ENCODE measurements at regions not wholly inside any gene's neighbourhood (a gene's known extent, or its start where the extent isn't known, plus 50 kb on each side); places are given as distances from the start of the nearest gene placed in this dataset.

DNA sequence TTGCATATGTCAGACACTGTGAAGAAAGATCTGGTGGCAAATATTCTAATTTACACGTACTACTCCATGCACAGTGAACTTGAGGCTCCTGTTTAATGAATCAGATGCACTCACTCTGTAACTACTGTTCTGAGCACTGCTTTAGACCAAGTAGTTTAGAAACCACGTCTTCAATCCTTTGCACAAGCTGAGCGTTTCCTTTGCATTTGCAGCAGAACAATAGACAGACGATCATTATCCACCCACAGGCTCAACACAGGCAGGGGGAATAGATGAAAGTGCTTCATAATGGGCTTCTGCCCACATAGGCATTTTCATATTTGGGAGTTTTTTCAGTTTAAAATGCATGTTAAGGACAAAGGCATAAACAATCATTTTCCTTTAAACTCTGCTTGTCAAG is 423.3 kb upstream of the ADAMTS16 start:
- TF ChIP-seq POLR2A (IDR thresholded peaks at IDR 0.05) = no peak
- TF ChIP-seq, protein P1, sequence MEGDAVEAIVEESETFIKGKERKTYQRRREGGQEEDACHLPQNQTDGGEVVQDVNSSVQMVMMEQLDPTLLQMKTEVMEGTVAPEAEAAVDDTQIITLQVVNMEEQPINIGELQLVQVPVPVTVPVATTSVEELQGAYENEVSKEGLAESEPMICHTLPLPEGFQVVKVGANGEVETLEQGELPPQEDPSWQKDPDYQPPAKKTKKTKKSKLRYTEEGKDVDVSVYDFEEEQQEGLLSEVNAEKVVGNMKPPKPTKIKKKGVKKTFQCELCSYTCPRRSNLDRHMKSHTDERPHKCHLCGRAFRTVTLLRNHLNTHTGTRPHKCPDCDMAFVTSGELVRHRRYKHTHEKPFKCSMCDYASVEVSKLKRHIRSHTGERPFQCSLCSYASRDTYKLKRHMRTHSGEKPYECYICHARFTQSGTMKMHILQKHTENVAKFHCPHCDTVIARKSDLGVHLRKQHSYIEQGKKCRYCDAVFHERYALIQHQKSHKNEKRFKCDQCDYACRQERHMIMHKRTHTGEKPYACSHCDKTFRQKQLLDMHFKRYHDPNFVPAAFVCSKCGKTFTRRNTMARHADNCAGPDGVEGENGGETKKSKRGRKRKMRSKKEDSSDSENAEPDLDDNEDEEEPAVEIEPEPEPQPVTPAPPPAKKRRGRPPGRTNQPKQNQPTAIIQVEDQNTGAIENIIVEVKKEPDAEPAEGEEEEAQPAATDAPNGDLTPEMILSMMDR (IDR thresholded peaks at IDR 0.05) = no peak
- no peak for TF ChIP-seq POLR2AphosphoS5 (IDR thresholded peaks at IDR 0.05)
